ENCODE measurements at regions not wholly inside any gene's neighbourhood (a gene's known extent, or its start where the extent isn't known, plus 50 kb on each side); places are given as distances from the start of the nearest gene placed in this dataset.
"Not testable (repeated sequence)": the region's sequence is repeated elsewhere in the genome, so short reads cannot be mapped to it uniquely, and the experiment has no call there.

- DNase-seq (ENCODE audit: low read depth), result no peak
These were observed 166.3 kb downstream of the DUSP10 start for GRCh38 chr1:221575605-221576004.

DNA sequence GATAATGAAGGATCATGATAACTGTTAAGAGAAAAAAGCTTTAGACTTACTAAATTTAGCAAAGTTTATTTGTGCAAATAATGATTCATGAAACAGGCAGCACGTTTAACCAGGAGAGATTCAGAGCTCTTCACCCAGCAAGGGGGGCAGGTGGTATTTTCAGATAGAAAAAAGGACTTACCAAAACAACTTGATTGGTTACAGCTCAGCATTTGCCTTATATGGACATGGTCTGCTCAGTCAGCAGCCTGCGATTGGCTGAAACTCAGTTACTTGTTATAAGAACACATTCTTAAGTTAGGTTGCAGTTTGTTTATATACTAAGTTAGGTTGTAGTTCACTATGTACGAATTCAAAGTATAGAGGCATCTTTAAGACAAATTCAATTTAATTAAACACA lies 165.6 kb downstream of the DUSP10 start:
- DNase-seq (ENCODE audit: low read depth), result peak; percentile 30

DNA sequence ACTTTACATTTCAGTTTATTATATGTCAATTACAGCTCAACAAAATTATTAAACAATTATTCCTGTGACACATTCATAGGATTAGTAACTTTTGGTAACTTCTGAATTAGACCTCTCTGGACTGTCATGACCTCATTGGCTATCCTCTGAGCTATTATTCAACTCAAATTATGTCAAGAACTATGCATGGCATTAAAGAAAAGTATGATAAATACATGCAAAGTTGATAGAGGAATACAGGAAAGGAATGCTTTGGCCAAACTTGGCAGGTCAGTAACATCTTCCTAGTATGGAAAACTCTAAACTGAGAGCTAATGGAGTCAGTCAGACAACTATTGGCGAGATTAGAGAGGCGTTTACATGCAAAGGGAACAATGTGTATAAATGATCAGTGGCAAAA lies 158.4 kb downstream of the DUSP10 start:
- no peak for DNase-seq (ENCODE audit: low read depth)

DNA sequence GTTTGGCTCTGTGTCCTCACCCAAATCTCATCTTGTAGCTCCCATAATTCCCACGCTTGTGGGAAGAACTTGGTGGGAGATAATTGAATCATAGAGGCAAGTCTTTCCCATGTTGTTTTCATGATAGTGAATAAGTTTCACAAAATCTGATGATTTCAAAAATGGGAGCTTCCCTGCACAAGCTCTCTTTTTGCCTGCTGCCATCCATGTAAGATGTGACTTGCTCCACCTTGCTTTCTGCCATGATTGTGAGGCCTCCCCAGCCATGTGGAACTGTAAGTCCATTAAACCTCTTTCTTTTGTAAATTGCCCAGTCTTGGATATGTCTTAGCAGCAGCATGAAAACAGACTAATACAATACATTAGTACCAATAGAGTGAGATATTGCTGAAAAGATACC lies 154.9 kb downstream of the DUSP10 start:
- DNase-seq (ENCODE audit: low read depth), result not testable (repeated sequence)

GRCh38 chr1:221591250-221591649 lies 150.6 kb downstream of the DUSP10 start:
- DNase-seq (ENCODE audit: low read depth), result not testable (repeated sequence)

DNA sequence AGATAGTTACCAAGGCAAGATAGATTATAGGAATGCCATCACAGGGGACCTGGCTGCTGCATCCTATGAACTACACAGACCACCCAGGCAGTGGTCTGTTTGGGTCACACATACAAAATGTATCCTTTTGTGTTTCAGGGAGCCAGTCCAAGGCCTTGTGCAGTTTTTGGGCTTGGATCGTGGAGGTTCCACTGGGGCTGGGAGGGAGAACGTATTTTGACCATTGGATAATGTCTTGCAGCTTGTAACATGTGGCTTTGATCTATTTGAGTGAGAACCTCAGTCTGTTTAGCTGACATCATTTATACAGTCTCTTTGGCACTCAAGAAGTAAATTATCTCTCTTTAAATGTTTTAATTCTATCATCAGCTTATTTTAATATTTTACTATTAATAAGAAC lies 147.3 kb downstream of the DUSP10 start:
- no peak for DNase-seq (ENCODE audit: low read depth)

- no peak for DNase-seq (ENCODE audit: low read depth)
These were observed 143.8 kb downstream of the DUSP10 start for GRCh38 chr1:221598122-221598521.

DNA sequence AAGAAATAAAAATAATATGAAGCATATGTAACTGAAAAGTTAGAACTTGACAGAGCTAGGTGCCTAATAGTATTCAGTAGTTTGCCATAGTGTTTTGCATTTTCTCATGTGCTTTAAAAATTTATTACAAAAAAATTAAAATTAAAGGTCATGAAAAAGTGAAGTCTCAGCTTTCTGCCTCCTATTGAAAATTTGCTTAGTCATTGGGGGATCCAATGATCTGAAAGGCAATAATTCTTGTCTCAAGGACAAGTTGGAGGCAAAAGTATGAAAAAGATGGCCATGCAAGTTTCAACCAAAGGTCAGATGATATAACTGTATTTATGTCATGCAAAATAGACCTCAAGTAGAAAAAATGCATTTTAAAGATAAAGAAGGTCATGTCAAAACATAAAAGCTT lies 140.7 kb downstream of the DUSP10 start:
- no peak for DNase-seq (ENCODE audit: low read depth)

GRCh38 chr1:221602830-221603229 lies 139.1 kb downstream of the DUSP10 start:
- DNase-seq (ENCODE audit: low read depth), result peak; percentile 35

DNA sequence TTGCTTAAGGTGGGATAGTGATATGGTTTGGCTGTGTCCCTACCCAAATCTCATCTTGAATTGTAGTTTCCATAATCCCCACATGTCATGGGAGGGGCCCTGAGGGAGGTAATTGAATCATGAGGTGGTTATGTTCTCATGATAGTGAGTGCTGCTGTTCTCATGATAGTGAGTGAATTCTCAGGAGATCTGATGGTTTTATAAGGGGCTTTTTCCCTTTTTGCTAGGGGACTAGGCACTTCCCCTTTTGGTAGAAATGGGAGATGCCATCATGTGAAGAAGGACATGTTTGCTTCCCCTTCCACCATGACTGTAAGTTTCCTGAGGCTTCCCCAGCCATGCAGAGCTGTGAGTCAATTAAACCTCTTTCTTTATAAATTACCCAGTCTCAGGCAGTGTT lies 137.5 kb downstream of the DUSP10 start:
- DNase-seq (ENCODE audit: low read depth), result not testable (repeated sequence)

- peak; percentile 48 for DNase-seq (ENCODE audit: low read depth)
These were observed 136.9 kb downstream of the DUSP10 start for GRCh38 chr1:221604948-221605347.

GRCh38 chr1:221605569-221605968 lies 136.3 kb downstream of the DUSP10 start:
- no peak for DNase-seq (ENCODE audit: low read depth)

DNA sequence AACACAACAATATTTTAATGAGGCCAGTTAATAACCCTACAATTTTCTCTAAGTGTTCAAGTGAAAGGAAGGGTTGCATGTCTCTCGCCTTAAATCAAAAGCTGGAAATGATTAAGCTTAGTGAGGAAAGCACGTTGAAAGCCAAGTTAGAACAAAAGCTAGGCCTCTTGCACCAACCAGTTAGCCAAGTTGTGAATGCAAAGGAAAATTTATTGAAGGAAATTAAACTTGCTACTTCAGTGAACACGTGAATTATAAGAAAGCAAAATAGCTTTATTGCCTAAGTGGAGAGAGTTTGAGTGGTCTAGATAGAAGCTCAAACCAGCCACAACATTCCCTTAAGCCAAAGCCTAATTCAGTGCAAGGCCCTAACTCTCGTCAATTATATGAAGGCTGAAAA lies 135.6 kb downstream of the DUSP10 start:
- no peak for DNase-seq (ENCODE audit: low read depth)

DNA sequence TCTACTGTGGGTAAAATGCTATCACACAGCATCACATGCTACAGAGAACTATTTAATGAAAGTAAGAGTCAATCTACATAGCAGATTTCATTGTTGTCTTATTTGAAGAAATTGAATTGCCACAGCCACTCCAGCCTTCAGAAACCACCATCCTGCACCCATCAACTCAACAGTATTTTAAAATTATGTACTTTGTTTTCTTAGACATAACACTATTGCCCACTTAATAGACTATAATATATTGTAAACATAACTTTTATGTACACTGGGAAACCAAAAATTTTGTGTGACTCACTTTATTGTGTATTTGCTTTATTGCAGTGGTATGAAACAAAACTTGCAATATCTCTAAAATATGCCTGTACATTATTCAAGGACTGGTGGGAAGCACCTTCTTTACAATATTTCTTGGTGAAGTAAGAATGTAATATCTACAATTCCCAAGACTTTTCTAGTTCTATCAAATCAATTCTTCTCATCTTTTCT lies 133.0 kb downstream of the DUSP10 start:
- DNase-seq (ENCODE audit: low read depth), result peak; percentile 7

DNA sequence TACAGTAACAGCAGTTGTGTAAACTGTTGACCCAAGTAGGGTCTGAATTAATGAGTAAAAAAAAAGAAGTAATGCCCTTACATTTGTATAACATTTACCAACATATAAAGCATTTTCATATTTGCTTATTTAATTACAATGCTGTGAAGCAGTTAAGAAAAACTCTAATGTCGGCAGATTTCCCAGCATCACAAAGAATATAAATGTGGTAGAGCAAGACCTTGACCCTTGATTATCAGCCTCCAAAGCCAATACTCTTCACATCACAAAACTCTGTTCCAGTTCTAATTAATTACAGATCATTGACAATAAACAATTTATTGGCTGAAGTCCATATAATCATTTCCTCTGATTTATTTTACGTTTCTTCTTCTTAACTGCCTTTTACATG lies 130.2 kb downstream of the DUSP10 start:
- DNase-seq (ENCODE audit: low read depth), result no peak

DNA sequence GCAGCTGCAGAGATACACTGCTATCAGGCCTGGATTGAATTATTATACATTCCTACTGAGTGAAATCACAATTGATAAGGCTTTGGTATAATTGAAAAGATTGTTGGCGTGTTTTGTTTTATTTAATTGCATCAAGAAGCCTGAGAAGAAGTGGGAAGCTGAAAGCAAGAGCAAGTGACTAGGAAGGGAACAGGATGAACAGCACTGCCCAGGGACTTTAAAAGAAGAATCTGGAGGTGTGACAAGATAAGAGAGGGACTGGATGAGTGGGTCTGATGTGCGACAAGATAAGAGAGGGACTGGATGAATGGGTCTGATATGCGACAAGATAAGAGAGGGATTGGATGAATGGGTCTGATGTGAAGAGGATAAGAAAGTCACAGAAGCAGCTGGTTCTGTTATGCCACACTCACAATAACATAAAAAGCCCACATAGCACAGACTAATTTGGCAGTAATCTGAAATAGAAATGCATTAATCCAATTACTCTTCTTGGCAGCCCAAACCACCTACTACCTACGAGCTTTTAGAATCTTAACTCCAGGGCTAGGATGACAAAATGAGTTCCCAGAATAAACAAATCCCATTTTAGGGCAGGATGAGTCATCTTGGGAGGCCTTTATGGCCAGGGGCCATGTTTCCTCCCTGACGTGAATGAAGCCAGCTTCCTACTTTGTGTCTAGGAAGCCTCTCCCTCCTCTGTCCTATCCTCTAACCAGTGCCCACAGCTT lies 129.7 kb downstream of the DUSP10 start:
- DNase-seq (ENCODE audit: low read depth), result peak; percentile 92

DNA sequence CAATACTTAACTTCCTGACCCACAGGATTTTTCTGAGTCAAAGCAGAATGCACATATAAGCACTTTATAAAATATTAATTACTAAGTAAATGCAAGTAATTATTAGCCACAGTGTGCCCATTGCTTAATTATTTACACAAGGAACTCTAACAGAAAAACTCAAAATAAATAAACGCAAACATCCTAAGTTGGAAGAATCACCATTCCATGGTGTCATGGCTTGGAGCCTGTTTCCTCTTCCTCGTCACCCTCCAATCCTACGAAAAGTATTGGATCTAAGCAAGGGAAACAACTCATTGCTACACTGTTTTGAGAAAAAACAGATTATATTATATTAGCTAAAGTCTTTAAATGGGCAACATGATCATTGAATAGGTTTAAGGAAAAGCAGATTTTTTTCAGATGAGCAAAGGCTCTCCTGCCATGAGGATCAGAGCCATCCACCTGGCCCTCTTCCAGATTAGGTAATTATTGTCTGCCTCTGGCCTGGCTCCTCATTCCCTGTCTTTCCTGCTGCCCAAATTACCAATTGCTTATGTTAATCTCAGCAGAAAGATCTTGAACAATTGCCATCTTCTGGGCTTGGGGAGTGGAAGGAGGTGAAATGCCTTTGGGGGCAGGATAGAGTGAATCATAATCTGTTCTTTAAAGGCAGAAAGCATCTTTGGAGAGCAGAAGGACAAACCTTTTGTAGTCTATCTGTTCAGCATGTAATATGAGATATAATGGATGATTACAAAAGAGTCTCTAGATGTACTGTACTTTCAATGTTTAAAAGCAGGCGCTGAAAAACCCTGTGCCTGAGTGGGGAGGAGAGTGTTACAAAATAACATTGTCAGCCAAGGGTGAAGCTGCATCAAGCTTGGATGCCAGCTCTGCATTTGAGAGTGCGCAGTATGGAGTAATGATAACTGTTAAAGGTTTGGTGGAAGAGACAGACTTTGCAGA lies 121.2 kb downstream of the DUSP10 start:
- peak; percentile 5 for DNase-seq (ENCODE audit: low read depth)

DNA sequence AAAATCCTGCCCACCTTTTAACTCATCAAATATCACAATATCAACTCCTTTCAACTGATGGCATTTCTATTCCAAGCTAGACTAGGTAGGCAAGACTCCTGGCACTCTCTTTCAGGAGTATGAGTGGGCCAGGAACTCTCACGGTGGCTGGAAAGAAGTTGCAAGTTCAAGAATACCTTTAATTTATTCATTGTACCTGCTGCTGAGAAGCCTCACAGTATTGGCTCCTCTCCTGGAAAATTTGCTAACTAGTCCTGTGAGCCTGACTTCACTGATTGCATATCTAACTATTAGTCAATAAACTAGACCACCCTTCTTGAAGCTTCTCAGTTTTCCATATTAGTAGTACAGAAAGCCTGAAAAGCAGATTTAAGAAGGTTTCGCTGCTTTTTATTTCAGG lies 120.2 kb downstream of the DUSP10 start:
- DNase-seq (ENCODE audit: low read depth), result no peak

DNA sequence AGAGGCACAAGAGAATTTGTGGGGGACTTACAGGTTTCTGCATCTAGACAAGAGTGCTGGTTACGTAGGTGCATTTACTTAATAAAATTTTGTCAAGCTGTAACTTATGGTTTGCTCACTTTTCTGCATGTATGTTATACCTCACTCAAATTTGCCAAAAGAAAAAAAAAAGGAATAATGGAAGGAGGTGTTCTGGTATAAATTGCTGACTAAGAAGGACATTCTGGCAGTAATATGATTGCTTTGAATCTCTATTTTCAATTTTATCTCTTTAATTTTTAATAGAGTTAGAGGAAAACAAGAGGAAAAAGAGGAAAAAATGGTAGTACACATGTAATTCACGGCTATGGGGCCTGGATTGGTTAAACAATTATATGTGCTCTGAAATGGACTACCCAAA lies 119.5 kb downstream of the DUSP10 start:
- DNase-seq (ENCODE audit: low read depth), result no peak

GRCh38 chr1:221625026-221625425 lies 116.9 kb downstream of the DUSP10 start:
- DNase-seq (ENCODE audit: low read depth), result no peak

- DNase-seq (ENCODE audit: low read depth), result no peak
These were observed 115.8 kb downstream of the DUSP10 start for GRCh38 chr1:221626041-221626440.

DNA sequence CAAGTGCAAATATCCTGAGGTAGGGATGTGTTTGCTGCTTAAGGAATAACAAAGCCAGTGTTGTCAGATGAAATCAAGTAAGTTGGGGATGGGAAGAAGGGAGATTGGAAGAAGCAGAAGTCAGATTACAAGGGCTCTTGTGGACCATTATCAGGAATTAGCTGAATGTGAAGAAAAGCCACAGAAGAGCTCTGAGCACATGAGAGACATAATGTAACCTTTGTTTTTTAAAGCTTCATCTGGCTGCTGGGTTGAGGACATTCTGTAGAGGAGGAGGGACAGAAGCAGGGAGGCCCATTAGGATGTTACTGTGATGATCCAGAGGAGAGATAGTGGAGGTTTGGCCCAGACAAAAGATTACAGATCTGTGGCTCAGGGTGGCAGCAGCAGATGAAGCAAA lies 111.7 kb downstream of the DUSP10 start:
- DNase-seq (ENCODE audit: low read depth), result no peak

DNA sequence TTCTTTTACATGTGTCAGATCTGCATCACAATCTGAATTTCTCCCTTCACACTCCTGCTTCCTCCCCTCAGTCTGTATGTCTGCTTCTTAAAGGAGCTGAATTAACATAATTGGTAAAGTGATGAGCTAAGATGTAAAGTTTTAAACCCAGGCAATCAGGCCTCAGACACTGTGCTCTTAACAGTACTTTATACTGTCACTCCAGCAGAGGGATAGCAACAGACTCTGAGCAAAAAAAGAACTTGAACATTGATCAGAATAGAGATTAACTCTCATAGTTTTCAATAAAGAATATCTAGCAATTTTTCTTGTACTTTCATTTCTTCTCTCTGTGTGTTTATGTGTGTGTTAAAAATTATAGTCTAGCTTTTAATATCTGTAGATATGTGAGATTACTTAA lies 110.3 kb downstream of the DUSP10 start:
- DNase-seq (ENCODE audit: low read depth), result no peak
